ENCODE measurements at regions not wholly inside any gene's neighbourhood (a gene's known extent, or its start where the extent isn't known, plus 50 kb on each side); places are given as distances from the start of the nearest gene placed in this dataset.
"Not testable (repeated sequence)": the region's sequence is repeated elsewhere in the genome, so short reads cannot be mapped to it uniquely, and the experiment has no call there.

DNA sequence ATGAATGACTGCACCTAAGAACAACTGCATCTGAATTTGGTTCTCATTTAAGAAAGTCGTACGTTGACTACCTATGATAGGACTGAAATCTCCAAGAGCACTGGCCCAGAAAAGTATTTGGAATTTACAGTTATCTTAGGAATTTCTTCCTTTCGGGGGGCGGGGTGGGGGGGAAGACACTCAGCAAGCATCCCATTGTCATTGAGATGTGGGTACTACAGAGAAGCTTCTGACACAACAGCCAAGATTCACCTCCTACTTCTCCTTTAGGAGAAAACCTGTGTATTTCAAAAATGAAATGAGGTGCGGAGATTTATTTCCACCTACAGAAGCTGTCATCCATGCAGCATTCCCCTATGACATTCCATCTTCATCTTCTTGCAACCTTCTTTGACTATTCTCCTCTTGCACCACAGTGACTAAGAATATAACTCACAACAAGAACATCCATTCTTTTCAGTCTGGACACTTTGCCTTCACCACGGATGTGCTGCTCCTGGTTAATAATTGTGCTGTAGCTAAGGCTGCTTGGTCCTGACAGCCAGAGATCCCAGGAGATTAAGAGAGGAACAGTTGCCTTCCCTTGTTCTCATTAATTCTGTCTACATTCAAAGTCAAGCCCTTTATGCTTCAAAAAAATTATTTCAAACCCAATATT lies 98.4 kb upstream of the FRMD4A start:
- DNase-seq (ENCODE audit: low read depth) = no peak

DNA sequence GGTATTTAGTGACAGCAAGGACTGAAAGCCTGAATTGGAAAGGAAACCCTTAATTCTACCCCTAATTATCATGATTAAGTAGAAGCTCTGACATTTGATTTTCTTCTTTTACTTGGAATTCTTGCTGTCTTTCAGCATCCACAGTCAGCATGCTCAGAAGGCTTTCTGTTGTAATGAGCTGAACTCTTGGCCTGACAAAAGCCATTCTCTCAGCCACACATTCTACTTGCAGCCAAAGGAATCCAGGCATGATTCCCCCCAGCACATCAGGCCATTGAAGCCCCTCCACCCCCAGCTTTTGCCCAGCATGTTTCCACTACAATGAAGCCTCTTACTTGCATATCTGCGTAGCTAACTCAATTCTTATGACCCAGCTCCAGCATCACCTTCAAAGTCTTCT lies 94.3 kb upstream of the FRMD4A start:
- DNase-seq (ENCODE audit: low read depth) = no peak

DNA sequence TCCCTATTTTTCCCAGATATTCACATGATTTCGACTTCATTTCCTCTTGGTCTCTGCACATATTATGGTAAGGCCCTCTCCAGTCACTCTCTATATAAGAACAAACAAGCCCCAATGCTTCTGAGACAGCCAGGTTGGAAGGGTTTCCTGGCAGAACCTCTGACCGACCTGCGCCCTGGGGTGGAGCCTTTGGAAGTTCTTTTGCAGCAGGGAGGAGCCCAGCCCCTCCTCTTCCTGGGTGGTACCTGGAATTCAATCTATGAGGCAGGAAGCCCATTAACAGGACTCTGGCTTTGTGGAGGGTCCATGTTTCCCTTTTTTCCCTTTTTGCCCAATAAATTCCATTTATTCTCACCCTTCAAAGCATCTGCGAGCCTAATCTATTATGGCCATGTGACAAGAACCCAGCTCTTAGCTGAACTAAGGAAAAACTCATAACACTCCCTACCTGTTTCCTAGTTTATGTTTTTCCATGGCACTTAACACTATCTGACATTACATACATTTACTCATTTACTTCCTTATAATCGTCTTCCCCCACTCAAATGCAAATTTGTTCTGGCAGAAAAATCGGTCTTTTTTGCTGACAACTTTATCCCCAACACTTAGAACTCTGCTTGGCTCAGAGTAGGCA lies 92.5 kb upstream of the FRMD4A start:
- DNase-seq (ENCODE audit: low read depth) = no peak

GRCh38 chr10:14422431-14422830 lies 91.7 kb upstream of the FRMD4A start:
- no peak for DNase-seq (ENCODE audit: low read depth)

DNA sequence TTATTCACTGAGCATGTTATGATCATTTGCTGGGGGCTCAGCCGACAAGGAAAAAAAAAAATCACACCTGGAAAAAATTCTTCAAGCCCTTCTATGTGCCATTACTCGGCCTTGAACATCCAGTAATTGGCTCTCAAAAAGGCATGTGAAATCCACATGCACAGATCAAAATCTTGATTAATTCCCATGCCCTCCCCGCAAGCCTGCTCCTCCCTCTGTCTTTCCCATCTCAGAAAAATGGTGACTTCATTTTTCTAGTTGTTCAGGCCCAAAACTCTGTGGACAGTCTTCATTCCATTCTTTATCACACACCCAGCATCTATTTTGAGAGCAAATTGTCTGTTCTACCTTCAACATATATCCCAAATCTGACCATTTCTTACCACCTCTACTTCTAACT lies 91.2 kb upstream of the FRMD4A start:
- no peak for DNase-seq (ENCODE audit: low read depth)

DNA sequence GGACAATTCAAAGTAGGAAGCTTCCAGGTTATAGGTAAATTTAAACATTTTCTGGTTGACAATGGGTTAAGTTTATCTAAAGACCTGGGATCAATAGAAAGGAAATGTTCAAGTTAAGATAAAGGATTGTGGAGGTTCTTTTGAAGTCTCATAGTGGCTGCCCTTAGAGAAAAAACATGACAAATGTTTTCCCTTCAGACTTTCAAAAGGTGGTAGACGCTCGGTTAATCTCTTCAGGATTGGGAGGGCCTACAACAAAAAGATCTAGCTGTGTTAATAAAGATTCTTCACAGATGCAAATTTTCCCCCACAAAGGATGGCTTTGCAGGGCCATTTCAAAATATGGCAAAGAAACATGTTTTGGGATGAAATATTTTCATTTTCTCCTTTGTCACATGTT lies 86.6 kb upstream of the FRMD4A start:
- DNase-seq (ENCODE audit: low read depth) = not testable (repeated sequence)

DNA sequence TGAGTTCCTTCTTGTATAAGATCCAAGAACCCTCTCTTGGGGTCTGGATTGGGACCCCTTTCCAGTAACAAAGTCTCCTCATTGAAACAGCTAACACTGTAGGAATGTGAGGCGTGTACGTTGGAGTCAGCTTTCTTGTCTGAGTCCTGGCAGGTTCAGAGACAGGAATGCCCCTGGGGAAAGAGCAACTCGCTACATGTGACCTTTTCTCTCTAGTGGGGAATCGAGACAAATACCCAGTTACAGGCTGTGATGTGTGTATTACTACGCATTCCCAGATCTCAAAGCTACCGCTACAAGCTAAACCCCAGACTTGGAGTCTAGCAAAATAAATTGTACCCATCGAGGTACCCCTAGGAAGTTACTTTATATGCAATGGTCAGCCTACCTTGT lies 85.6 kb upstream of the FRMD4A start:
- DNase-seq (ENCODE audit: low read depth) = peak; percentile 89

- peak; percentile 74 for DNase-seq (ENCODE audit: low read depth)
Measured at GRCh38 chr10:14415676-14416307, 85.1 kb upstream of the FRMD4A start.

DNA sequence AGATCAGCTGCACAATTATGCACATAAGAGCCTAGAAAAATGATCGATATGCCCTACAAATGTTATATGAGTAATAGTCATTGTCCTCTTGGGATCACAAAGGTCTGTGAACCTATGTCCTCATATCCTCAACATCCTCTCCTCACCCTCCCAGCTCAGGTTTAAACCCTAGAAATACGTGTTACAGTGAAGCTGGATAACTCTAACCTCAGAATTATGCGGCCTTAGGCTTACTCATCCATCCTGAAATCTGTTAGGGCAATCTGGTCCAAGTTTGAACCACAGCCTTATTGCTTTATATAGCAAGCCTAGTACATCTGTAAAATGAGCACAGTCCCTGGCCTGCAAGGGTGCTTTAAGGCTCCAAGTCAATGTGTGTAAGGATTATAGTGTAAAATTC lies 84.2 kb upstream of the FRMD4A start:
- peak; percentile 88 for DNase-seq (ENCODE audit: low read depth)

DNA sequence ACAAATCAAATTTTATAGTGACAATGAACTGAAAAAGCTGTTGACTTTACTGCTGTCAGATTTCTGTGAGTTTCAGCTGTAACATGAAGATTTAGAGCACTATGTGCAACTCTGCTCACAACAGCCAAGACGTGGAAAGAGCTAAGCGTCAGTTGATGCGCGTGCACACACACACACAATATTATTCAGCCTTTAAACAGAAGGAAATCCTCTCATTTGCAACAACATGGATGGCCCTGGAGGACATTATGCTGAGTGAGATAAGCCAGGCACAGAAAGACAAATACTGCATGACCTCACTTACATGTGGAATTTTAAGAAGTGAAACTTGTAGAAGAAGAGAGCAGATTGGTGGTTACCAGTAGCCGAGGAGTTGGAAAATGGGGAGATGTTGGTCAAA lies 82.8 kb upstream of the FRMD4A start:
- DNase-seq (ENCODE audit: low read depth) = no peak

DNA sequence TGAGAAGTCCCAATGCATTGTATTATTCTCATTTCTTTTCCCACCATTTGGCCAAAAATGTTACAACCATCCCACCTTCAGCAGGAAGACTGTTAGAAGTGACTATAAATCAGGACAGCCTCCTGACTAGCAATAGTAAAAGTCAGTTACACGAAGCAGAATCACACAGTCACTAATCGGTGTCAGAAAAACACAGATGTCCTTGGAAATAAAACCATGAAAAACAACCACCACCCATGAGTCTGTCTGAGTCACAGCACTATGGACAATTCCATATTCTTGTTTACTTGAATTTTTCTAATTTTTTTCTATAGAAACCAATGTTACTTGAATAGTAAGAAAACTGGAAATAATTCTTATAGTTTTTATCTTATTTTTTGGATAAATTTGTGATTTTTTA lies 81.9 kb upstream of the FRMD4A start:
- peak; percentile 18 for DNase-seq (ENCODE audit: low read depth)

DNA sequence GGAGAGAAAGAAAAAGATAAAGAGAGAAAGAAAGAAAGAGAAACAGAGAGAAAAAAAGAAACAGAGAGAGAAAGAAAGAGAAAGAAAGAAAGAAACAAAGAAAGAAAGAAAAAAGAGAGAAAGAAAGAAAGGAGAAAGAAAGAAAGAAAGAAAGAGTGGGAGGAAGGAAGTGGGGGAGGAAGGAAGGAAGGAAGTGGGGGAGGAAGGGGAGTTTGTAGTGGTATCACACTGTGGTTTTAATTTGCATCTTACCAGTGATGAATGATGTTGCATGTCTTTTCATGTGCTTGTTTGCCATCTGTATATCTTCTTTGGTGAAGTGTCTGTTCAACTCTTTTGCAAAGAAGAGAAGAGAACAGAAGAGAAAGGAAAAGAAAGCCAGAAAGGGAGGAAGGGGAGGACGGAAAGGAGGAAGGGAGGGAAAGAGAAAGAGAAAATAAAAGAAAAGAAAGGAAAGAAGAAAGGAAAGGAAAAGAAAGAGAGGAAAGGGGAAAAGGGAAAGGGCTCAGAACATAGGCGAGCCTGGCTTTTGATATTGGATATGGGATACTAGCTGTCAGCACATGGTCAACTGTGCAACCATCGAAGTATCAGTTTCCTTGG lies 79.2 kb upstream of the FRMD4A start:
- DNase-seq (ENCODE audit: low read depth) = no peak

- peak; percentile 72 for DNase-seq (ENCODE audit: low read depth)
Measured at GRCh38 chr10:14409247-14409646, 78.5 kb upstream of the FRMD4A start.

GRCh38 chr10:14408139-14408538 lies 77.4 kb upstream of the FRMD4A start:
- DNase-seq (ENCODE audit: low read depth) = peak; percentile 24

GRCh38 chr10:14407567-14407966 lies 76.8 kb upstream of the FRMD4A start:
- no peak for DNase-seq (ENCODE audit: low read depth)

- peak; percentile 95 for DNase-seq (ENCODE audit: low read depth)
Measured at GRCh38 chr10:14405076-14406065, 74.6 kb upstream of the FRMD4A start.

- peak; percentile 79 for DNase-seq (ENCODE audit: low read depth)
Measured at GRCh38 chr10:14403881-14404623, 73.3 kb upstream of the FRMD4A start.

DNA sequence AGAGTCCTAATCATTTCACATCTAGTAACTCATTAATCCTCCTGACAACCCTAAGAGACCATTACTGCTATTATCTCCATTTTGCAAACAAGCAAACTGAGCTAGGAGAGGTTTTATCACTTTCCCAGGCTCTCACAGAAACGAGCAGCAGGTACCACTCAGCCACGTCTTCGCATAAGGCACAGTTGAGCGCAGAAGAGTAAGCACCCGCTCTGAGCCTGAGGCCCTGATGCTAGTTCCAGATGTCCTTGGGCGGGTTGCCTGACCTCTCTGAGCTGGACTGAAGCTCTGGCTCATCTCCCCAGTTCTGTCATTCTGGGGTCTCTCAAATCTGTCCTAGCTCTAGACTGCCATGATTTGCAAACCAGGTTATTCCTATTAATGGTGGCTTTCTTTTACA lies 72.6 kb upstream of the FRMD4A start:
- DNase-seq (ENCODE audit: low read depth) = no peak

DNA sequence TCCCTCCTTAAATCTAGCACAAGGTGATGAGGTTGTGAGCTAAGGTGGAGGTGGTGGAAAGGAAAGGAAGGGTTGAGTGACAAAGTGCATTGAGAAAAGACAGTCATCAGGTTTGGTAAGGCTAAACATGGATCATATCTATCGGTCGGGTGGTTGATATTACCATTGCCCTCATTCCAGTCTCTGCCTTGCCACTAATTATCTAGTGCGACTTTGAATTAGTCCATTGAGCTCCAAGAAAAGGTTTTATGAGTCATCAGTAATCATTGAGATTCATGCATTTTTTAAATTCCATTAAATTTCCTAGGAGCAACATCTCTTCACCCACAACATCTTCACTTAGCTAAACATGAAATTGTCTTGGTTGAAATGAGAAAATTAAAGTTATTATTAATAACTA lies 68.9 kb upstream of the FRMD4A start:
- DNase-seq (ENCODE audit: low read depth) = peak; percentile 57

- DNase-seq (ENCODE audit: low read depth) = peak; percentile 96
Measured at GRCh38 chr10:14397066-14397465, 66.3 kb upstream of the FRMD4A start.
